ENCODE measurements at regions not wholly inside any gene's neighbourhood (a gene's known extent, or its start where the extent isn't known, plus 50 kb on each side); places are given as distances from the start of the nearest gene placed in this dataset.
"Not testable (repeated sequence)": the region's sequence is repeated elsewhere in the genome, so short reads cannot be mapped to it uniquely, and the experiment has no call there.

DNA sequence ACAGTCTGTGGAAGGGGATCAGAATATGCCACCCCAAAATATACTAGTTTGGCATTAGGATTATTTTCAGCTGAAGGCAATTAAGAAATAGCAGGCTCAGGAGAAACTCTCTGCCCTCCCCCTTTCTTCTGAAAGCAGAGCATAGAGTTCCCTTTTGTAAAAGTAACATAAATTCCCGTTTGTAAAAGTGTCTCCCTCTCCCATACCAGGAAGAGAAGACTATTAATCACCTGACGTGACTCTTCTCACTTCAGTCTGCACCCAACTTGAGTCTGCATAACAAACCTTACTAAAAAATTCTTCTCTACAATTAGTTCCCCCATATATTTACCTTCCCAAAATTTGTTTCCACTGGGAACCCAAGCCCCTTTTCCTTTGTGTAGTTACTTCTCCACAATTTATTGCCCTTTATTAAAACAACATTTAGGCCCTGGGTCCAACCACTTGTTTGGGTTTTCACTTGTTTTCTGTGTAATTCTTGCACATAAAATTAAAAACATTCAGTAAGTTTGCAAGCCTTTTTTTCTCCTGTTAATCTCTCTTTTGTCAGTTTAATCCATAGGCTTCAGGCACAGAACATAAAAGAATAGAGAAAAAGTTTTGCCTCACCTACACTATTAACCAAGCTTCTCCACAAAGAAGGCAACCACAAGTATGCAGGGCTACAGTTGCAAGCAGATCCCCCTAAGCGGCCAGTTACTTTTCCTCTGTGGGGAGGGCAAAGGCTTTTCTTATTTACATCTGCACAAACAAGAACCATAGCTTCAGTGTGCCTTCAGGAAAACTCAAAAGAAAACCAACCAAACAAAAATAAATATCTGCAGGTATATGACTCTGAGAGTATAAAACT is 73.8 kb upstream of the EPCAM start:
- FAIRE-seq (no peak), DNase-seq (ENCODE audit: insufficient read length) (no peak)
- TF ChIP-seq POLR2A (IDR thresholded peaks at IDR 0.05; ENCODE audit: low read depth, low read length): no peak
- no peak for TF ChIP-seq TAF1 (IDR thresholded peaks at IDR 0.05; ENCODE audit: borderline replicate concordance, low read depth, low read length)
- no peak for TF ChIP-seq POLR2AphosphoS5 (IDR thresholded peaks at IDR 0.05; ENCODE audit: low read depth, low read length)

- TF ChIP-seq TAF1 (IDR thresholded peaks at IDR 0.05; ENCODE audit: borderline replicate concordance, low read depth, low read length) (no peak), POLR2A (IDR thresholded peaks at IDR 0.05; ENCODE audit: low read depth, low read length) (no peak), POLR2AphosphoS5 (IDR thresholded peaks at IDR 0.05; ENCODE audit: low read depth, low read length) (no peak)
- FAIRE-seq (no peak), DNase-seq (ENCODE audit: insufficient read length) (no peak)
Measured at GRCh38 chr2:47293976-47294375, 75.1 kb upstream of the EPCAM start.

- FAIRE-seq: no peak
- TF ChIP-seq POLR2A (IDR thresholded peaks at IDR 0.05; ENCODE audit: low read depth, low read length) (no peak), TAF1 (IDR thresholded peaks at IDR 0.05; ENCODE audit: borderline replicate concordance, low read depth, low read length) (no peak), POLR2AphosphoS5 (IDR thresholded peaks at IDR 0.05; ENCODE audit: low read depth, low read length) (no peak)
- no peak for DNase-seq (ENCODE audit: insufficient read length)
Measured at GRCh38 chr2:47288864-47289263, 80.2 kb upstream of the EPCAM start.

DNA sequence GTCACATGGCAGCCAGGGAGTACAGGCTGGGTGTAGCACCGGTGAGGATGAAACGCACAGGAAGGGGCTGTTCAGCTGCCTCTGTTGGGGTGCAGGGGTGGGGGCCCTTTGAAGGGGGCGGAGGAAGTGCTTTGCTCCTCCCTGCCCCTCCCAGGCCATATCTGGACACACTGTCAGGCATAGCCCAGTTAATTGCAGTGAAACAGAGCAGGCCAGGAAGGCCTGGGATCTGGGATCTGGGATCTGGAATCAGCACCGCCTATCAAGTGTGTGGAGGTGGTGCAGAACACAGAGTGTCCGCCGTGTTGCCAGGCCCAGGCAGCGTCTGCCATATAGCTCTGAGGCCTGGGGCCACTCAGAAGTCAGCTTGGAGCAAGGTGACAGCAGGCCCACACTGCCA is 85.5 kb upstream of the EPCAM start:
- DNase-seq (ENCODE audit: insufficient read length) (no peak), FAIRE-seq (no peak)
- no peak for TF ChIP-seq POLR2AphosphoS5 (IDR thresholded peaks at IDR 0.05; ENCODE audit: low read depth, low read length)
- TF ChIP-seq POLR2A (IDR thresholded peaks at IDR 0.05; ENCODE audit: low read depth, low read length): no peak
- no peak for TF ChIP-seq TAF1 (IDR thresholded peaks at IDR 0.05; ENCODE audit: borderline replicate concordance, low read depth, low read length)

DNA sequence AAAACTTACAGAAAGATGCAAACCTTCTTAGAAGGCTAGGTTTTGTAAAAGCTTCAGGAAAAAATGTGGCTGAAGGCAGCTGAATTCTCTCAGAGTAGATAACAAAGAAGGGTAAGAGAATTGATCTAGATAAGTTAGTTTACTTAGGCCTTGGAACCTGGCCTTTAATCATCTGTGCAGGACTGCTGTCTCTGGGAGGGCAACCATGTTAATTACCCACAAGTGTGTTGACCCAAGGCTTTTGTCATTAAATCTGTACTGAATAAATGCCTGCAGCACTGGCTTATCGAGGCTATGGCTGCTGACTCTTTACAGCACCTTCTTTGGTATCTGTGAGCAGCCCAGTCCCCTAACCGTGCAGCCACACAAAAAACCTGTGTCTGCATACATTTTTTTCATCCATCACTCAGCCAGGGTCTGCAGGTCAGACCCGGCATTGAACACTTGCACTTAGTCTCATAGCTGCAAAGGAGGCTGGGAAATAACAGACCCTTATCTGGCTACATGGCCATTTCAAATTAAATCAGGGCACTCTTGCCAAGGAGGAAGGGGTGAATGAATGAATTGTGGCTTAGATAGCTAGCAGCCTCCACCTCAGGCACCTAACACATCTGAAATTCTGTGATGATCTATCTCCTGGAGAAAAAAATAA is 86.4 kb upstream of the EPCAM start:
- no peak for TF ChIP-seq POLR2A (IDR thresholded peaks at IDR 0.05; ENCODE audit: low read depth, low read length)
- no peak for TF ChIP-seq TAF1 (IDR thresholded peaks at IDR 0.05; ENCODE audit: borderline replicate concordance, low read depth, low read length)
- TF ChIP-seq POLR2AphosphoS5 (IDR thresholded peaks at IDR 0.05; ENCODE audit: low read depth, low read length): no peak
- DNase-seq (ENCODE audit: insufficient read length) (no peak), FAIRE-seq (no peak)

- FAIRE-seq; DNase-seq (ENCODE audit: insufficient read length): not testable (repeated sequence)
Measured at GRCh38 chr2:47279525-47279924, 89.6 kb upstream of the EPCAM start.

DNA sequence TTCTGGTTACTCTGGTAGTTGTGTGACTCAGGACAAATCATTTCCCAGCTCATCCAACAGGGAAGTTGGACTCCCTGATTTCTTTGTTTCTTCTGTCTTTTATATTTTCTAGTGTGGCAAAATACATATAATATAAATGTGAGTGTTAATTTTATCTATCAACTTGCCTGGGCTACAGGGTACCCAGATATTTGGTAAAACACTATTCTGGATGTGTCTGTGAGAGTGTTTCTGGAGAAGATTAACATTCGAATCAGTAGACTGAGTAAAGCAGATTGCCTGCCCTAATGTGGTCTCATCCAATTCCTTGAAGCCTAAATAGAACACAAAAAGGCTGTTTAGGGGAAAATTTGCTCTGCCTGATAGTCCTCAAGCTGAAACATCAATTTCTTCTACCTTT is 91.1 kb upstream of the EPCAM start:
- DNase-seq (ENCODE audit: insufficient read length) (no peak), FAIRE-seq (no peak)
- TF ChIP-seq TAF1 (IDR thresholded peaks at IDR 0.05; ENCODE audit: borderline replicate concordance, low read depth, low read length): no peak
- no peak for TF ChIP-seq POLR2AphosphoS5 (IDR thresholded peaks at IDR 0.05; ENCODE audit: low read depth, low read length)
- TF ChIP-seq POLR2A (IDR thresholded peaks at IDR 0.05; ENCODE audit: low read depth, low read length): no peak

- FAIRE-seq (no peak), DNase-seq (ENCODE audit: insufficient read length) (no peak)
- TF ChIP-seq POLR2AphosphoS5 (IDR thresholded peaks at IDR 0.05; ENCODE audit: low read depth, low read length) (no peak), TAF1 (IDR thresholded peaks at IDR 0.05; ENCODE audit: borderline replicate concordance, low read depth, low read length) (no peak)
Measured at GRCh38 chr2:47277187-47277586, 91.9 kb upstream of the EPCAM start.

GRCh38 chr2:47276061-47276460 is 93.0 kb upstream of the EPCAM start:
- TF ChIP-seq POLR2AphosphoS5 (IDR thresholded peaks at IDR 0.05; ENCODE audit: low read depth, low read length) (no peak), POLR2A (IDR thresholded peaks at IDR 0.05; ENCODE audit: low read depth, low read length) (no peak)
- FAIRE-seq (no peak), DNase-seq (ENCODE audit: insufficient read length) (no peak)

DNA sequence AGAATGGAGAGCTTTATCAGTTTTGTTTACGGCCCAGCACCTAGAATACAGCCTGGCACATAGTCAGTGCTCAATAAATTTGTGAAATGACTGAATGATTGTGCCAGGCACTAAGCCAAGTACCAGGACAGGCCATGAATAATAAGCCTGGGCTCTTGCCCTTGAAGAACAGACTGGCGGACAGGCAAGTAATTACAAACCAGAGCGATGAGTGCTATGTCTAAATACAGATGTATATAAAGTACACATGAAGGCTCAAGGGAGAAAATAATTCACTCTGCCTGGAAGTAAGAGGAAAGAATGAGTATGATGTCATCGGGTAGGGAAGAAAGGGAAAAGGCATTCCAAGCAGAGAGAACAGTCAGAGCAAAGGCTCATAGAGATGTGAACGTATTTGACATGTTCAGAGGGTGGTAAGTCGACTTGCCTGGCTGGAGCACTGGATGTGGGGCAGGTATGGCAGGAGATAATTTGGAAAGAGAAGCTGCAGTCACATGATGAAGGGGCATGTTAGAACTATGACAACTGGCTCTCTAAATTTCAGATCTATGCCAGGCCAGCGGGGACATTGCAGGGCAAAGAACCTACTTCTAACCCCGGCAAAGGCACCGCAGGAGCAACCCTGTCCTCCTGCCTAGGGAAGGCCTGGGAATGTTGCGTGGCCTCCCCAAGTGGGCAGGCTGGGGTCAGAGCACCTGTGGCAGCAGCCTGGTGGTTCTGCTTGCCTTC is 94.9 kb upstream of the EPCAM start:
- no peak for DNase-seq (ENCODE audit: insufficient read length)
- FAIRE-seq: no peak
- TF ChIP-seq TAF1 (IDR thresholded peaks at IDR 0.05; ENCODE audit: borderline replicate concordance, low read depth, low read length): no peak
- TF ChIP-seq POLR2AphosphoS5 (IDR thresholded peaks at IDR 0.05; ENCODE audit: low read depth, low read length): no peak
- TF ChIP-seq POLR2A (IDR thresholded peaks at IDR 0.05; ENCODE audit: low read depth, low read length): no peak

DNA sequence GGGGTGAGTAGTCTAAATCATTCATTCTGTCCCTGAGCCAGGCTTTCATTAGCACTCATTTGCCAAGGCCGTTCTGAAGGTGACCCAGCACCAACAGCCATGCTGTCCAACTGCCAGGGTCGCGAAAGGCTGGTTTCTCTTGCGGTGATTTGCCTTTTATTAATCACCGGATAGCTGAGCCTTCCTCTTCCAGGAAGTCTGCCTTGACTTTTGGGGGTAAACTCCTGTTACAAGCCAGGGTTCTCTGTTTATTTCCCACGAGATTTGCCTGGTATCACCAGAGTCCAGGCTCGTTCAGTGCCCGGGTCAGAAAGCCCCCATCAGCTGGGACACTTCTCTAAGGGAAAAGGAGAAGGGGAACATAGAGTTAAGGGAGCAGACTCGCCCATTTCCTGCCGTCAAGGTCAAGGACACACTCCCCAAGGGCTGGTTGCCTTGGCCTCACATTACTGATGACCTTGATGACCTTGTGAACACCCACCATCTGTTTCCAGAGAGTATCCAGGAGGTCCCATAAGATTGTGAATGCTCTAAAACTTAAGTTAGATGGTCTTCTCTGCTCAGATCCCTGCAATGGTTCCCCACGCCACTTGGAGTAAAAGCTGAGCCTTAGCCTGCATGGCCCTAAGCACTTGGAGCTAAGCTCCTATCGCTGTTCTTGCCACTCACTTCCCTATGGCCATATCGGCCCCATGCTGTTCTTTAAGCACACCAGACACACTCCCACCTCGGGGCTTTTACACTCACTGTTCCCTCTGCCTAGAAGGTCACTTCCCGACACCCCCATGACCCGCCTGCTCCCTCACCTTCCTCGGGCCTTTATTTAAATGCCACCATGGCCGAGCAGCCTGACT is 96.0 kb upstream of the EPCAM start:
- DNase-seq (ENCODE audit: insufficient read length) (no peak), FAIRE-seq (no peak)
- no peak for TF ChIP-seq POLR2A (IDR thresholded peaks at IDR 0.05; ENCODE audit: low read depth, low read length)
- no peak for TF ChIP-seq TAF1 (IDR thresholded peaks at IDR 0.05; ENCODE audit: borderline replicate concordance, low read depth, low read length)
- TF ChIP-seq POLR2AphosphoS5 (IDR thresholded peaks at IDR 0.05; ENCODE audit: low read depth, low read length): no peak

All from GM12892 (cell line).